Astrocyte (in vitro differentiated cells and primary cell): ENCODE measurements at regions not wholly inside any gene's neighbourhood (a gene's known extent, or its start where the extent isn't known, plus 50 kb on each side); places are given as distances from the start of the nearest gene placed in this dataset.

Source experiments
- DNase-seq: peaks from one replicate; pipeline ENCODE4 v3.0.0-alpha.2; 2010; ENCODE audit warnings: low read depth
- FAIRE-seq: peaks from 2 replicates; lab custom pipeline; 2011; peaks lifted over from hg19 to GRCh38; lab: Jason Lieb, UNC
- H2AFZ ChIP-seq: 2 replicates; pipeline ENCODE4 v1.6.0; 2012; ENCODE audit warnings: low read depth, low read length, inconsistent platforms
- H3K27ac ChIP-seq: 2 replicates; pipeline ENCODE4 v1.5.1; 2011; ENCODE audit warnings: low read depth, low read length, inconsistent platforms
- H3K27me3 ChIP-seq: 2 replicates; pipeline ENCODE4 v1.6.0; 2011; ENCODE audit warnings: low read length, inconsistent platforms; ENCODE audit not compliant: insufficient read depth
- H3K36me3 ChIP-seq: 2 replicates; pipeline ENCODE4 v1.5.1; 2011; ENCODE audit warnings: low read length, inconsistent platforms; ENCODE audit not compliant: insufficient read depth
- H3K4me1 ChIP-seq: 2 replicates; pipeline ENCODE4 v1.5.1; 2011; ENCODE audit warnings: low read length, inconsistent platforms; ENCODE audit not compliant: insufficient read depth
- H3K4me2 ChIP-seq: 2 replicates; pipeline ENCODE4 v1.6.0; 2012; ENCODE audit warnings: low read length, inconsistent platforms
- H3K4me3 ChIP-seq: 2 replicates; pipeline ENCODE4 v1.5.1; 2011; ENCODE audit warnings: low read depth, mild to moderate bottlenecking, low read length, inconsistent platforms; ENCODE audit not compliant: insufficient read depth
- H3K79me2 ChIP-seq: 2 replicates; pipeline ENCODE4 v1.6.0; 2012; ENCODE audit warnings: mild to moderate bottlenecking, low read length, inconsistent platforms; ENCODE audit not compliant: insufficient read depth
- H3K9ac ChIP-seq: 2 replicates; pipeline ENCODE4 v1.6.0; 2012; ENCODE audit warnings: mild to moderate bottlenecking, low read length, inconsistent platforms
- H3K9me3 ChIP-seq: 2 replicates; pipeline ENCODE4 v1.5.1; 2012; ENCODE audit warnings: low read depth, mild to moderate bottlenecking, low read length, inconsistent platforms; ENCODE audit not compliant: insufficient read depth
- H4K20me1 ChIP-seq: 2 replicates; pipeline ENCODE4 v1.6.0; 2012; ENCODE audit warnings: low read length, inconsistent platforms; ENCODE audit not compliant: insufficient read depth
- H3K27ac Mint-ChIP-seq: one replicate; pipeline ENCODE4 v1.8.0; 2021; ENCODE audit warnings: mild to moderate bottlenecking, mixed read lengths; ENCODE audit not compliant: unreplicated experiment
- H3K27me3 Mint-ChIP-seq: one replicate; pipeline ENCODE4 v1.8.0; 2021; ENCODE audit warnings: low read depth, mixed read lengths; ENCODE audit not compliant: unreplicated experiment
- H3K36me3 Mint-ChIP-seq: one replicate; pipeline ENCODE4 v1.8.0; 2021; ENCODE audit warnings: low read depth, mixed read lengths; ENCODE audit not compliant: unreplicated experiment
- H3K4me1 Mint-ChIP-seq: one replicate; pipeline ENCODE4 v1.8.0; 2021; ENCODE audit warnings: low read depth, mixed read lengths; ENCODE audit not compliant: unreplicated experiment
- H3K4me3 Mint-ChIP-seq: one replicate; pipeline ENCODE4 v1.8.0; 2021; ENCODE audit warnings: mild to moderate bottlenecking, moderate library complexity, mixed read lengths; ENCODE audit not compliant: unreplicated experiment
- H3K9me3 Mint-ChIP-seq: one replicate; pipeline ENCODE4 v1.8.0; 2021; ENCODE audit warnings: mild to moderate bottlenecking, mixed read lengths; ENCODE audit not compliant: unreplicated experiment
- CTCF ChIP-seq: IDR thresholded peaks from 2 replicates; pipeline ENCODE4 v1.5.1; 2011; ENCODE audit warnings: low read depth, mild to moderate bottlenecking, inconsistent platforms, low read length, moderate library complexity; ENCODE audit not compliant: insufficient read depth
- EZH2 ChIP-seq: IDR thresholded peaks from 2 replicates; pipeline ENCODE4 v1.6.1; 2012; ENCODE audit warnings: mild to moderate bottlenecking, low read length, inconsistent platforms; ENCODE audit not compliant: insufficient read depth

GRCh38 chr10:131424053-131424452, 112.5 kb upstream of the TCERG1L start:
- DNase-seq (no peak), FAIRE-seq (no peak)
- H3K9me3 ChIP-seq = peaks cover 7% of the 10 kb centered on the region
- no peaks in the 10 kb centered on the region for H3K79me2 ChIP-seq
- no peaks in the 10 kb centered on the region for H3K36me3 ChIP-seq
- H4K20me1 ChIP-seq = no peaks in the 10 kb centered on the region
- no peaks in the 10 kb centered on the region for H3K4me1 ChIP-seq
- Mint-ChIP-seq H3K4me3 (no peak overlapping the region), H3K4me1 (no peaks in the 10 kb centered on the region), H3K9me3 (peaks cover 11% of the 10 kb centered on the region), H3K36me3 (no peaks in the 10 kb centered on the region), H3K27ac (no peak overlapping the region), H3K27me3 (peaks cover 21% of the 10 kb centered on the region)
- H3K27ac ChIP-seq = no peak overlapping the region
- no peak overlapping the region for H3K4me3 ChIP-seq
- H3K9ac ChIP-seq = no peak overlapping the region
- TF ChIP-seq CTCF = no peak
- no peak for TF ChIP-seq EZH2
- no peak overlapping the region for H3K4me2 ChIP-seq
- H3K27me3 ChIP-seq = no peaks in the 10 kb centered on the region
- H2AFZ ChIP-seq = no peak overlapping the region

GRCh38 chr10:131424836-131425491, 113.4 kb upstream of the TCERG1L start:
- Mint-ChIP-seq H3K4me1 (no peaks in the 10 kb centered on the region), H3K9me3 (peaks cover 9% of the 10 kb centered on the region), H3K27me3 (peaks cover 21% of the 10 kb centered on the region), H3K27ac (no peak overlapping the region), H3K4me3 (no peak overlapping the region), H3K36me3 (no peaks in the 10 kb centered on the region)
- no peaks in the 10 kb centered on the region for H3K27me3 ChIP-seq
- H4K20me1 ChIP-seq = no peaks in the 10 kb centered on the region
- no peak overlapping the region for H2AFZ ChIP-seq
- no peaks in the 10 kb centered on the region for H3K79me2 ChIP-seq
- DNase-seq (no peak), FAIRE-seq (no peak)
- H3K4me3 ChIP-seq = no peak overlapping the region
- no peak overlapping the region for H3K9ac ChIP-seq
- H3K36me3 ChIP-seq = no peaks in the 10 kb centered on the region
- TF ChIP-seq EZH2 (no peak), CTCF (no peak)
- H3K4me1 ChIP-seq = no peaks in the 10 kb centered on the region
- no peak overlapping the region for H3K27ac ChIP-seq
- no peak overlapping the region for H3K4me2 ChIP-seq
- peaks cover 9% of the 10 kb centered on the region for H3K9me3 ChIP-seq

GRCh38 chr10:131425752-131426533, 114.4 kb upstream of the TCERG1L start:
- DNase-seq = no peak
- Histone ChIP-seq H3K4me3 (no peak overlapping the region), H4K20me1 (no peaks in the 10 kb centered on the region), H3K36me3 (no peaks in the 10 kb centered on the region), H3K4me1 (no peaks in the 10 kb centered on the region), H2AFZ (no peak overlapping the region), H3K27me3 (no peaks in the 10 kb centered on the region), H3K4me2 (no peak overlapping the region), H3K79me2 (no peaks in the 10 kb centered on the region), H3K9me3 (peaks cover 12% of the 10 kb centered on the region), H3K9ac (no peak overlapping the region), H3K27ac (no peak overlapping the region)
- peaks cover 9% of the 10 kb centered on the region for H3K9me3 Mint-ChIP-seq
- H3K4me1 Mint-ChIP-seq = no peaks in the 10 kb centered on the region
- FAIRE-seq = no peak
- H3K4me3 Mint-ChIP-seq = no peak overlapping the region
- no peak for TF ChIP-seq EZH2
- TF ChIP-seq CTCF = no peak
- H3K27ac Mint-ChIP-seq = no peak overlapping the region
- H3K36me3 Mint-ChIP-seq = no peaks in the 10 kb centered on the region
- peaks cover 24% of the 10 kb centered on the region for H3K27me3 Mint-ChIP-seq
